Mesenchymal stem cell (in vitro differentiated cells and primary cell): ENCODE measurements at regions not wholly inside any gene's neighbourhood (a gene's known extent, or its start where the extent isn't known, plus 50 kb on each side); places are given as distances from the start of the nearest gene placed in this dataset.

Source experiments
- DNase-seq: peaks from one replicate; pipeline ENCODE4 v3.0.0-alpha.2; 2013
- H2AFZ ChIP-seq: one replicate; pipeline ENCODE4 v1.6.1; 2013; ENCODE audit warnings: low read depth, mild to moderate bottlenecking, control low read depth, inconsistent platforms, low read length, moderate library complexity
- H2AK5ac ChIP-seq: 2 replicates; pipeline ENCODE4 v1.6.1; 2013; ENCODE audit warnings: low read length, moderate library complexity, mild to moderate bottlenecking, inconsistent platforms; ENCODE audit not compliant: severe bottlenecking
- H2BK120ac ChIP-seq: one replicate; pipeline ENCODE4 v1.6.1; 2013; ENCODE audit warnings: low read depth, mild to moderate bottlenecking, inconsistent platforms, low read length, moderate library complexity
- H2BK12ac ChIP-seq, 2 experiments: one replicate each; pipeline ENCODE4 v1.6.1; 2013; ENCODE audit warnings: inconsistent platforms in 2 of 2, low read length in 2 of 2, mild to moderate bottlenecking in 2 of 2, moderate library complexity in 2 of 2, control low read depth in 1 of 2
- H2BK15ac ChIP-seq: one replicate; pipeline ENCODE4 v1.6.1; 2013; ENCODE audit warnings: mild to moderate bottlenecking, low read depth, inconsistent platforms; ENCODE audit not compliant: poor library complexity, severe bottlenecking
- H2BK5ac ChIP-seq: 2 replicates; pipeline ENCODE4 v1.6.1; 2013; ENCODE audit warnings: low read depth, mild to moderate bottlenecking, low read length, control low read depth, inconsistent platforms; ENCODE audit not compliant: poor library complexity, severe bottlenecking
- H3K14ac ChIP-seq, 2 experiments: one replicate each; pipeline ENCODE4 v1.6.1; 2013; ENCODE audit warnings: inconsistent platforms in 2 of 2, low read length in 2 of 2, control low read depth in 1 of 2, mild to moderate bottlenecking in 1 of 2, moderate library complexity in 1 of 2
- H3K18ac ChIP-seq, 2 experiments: one replicate each; pipeline ENCODE4 v1.6.1; 2013; ENCODE audit warnings: inconsistent platforms in 2 of 2, low read length in 2 of 2, control low read depth in 1 of 2, low read depth in 1 of 2, mild to moderate bottlenecking in 1 of 2
- H3K23ac ChIP-seq, 2 experiments: one replicate each; pipeline ENCODE4 v1.6.1; 2013; ENCODE audit warnings: inconsistent platforms in 2 of 2, low read length in 2 of 2, mild to moderate bottlenecking in 2 of 2, moderate library complexity in 2 of 2, control low read depth in 1 of 2
- H3K27ac ChIP-seq: 2 replicates; pipeline ENCODE4 v1.5.1; 2013; ENCODE audit warnings: mild to moderate bottlenecking, moderate library complexity, low read length, control low read depth, inconsistent platforms; ENCODE audit not compliant: poor library complexity, severe bottlenecking
- H3K27me3 ChIP-seq, 2 experiments: 2 replicates each; pipeline versions ENCODE4 v1.6.1 to v1.7.0; 2013; ENCODE audit warnings: low read length in 2 of 2, mild to moderate bottlenecking in 2 of 2, moderate library complexity in 2 of 2, control low read depth in 1 of 2, inconsistent platforms in 1 of 2; ENCODE audit not compliant: control insufficient read depth in 1 of 2, insufficient read depth in 1 of 2
- H3K36me3 ChIP-seq, 2 experiments: 2 replicates each; pipeline versions ENCODE4 v1.6.1 to v1.7.0; 2013; ENCODE audit warnings: low read length in 2 of 2, control low read depth in 1 of 2, inconsistent platforms in 1 of 2, low read depth in 1 of 2, mild to moderate bottlenecking in 1 of 2; ENCODE audit not compliant: insufficient read depth in 2 of 2, control insufficient read depth in 1 of 2
- H3K4ac ChIP-seq, 2 experiments: one replicate each; pipeline ENCODE4 v1.6.1; 2013; ENCODE audit warnings: inconsistent platforms in 2 of 2, low read length in 2 of 2, mild to moderate bottlenecking in 2 of 2, moderate library complexity in 2 of 2, control low read depth in 1 of 2, low read depth in 1 of 2
- H3K4me1 ChIP-seq: 2 replicates; pipeline ENCODE4 v1.6.1; 2013; ENCODE audit warnings: low read depth, low read length, control low read depth; ENCODE audit not compliant: control insufficient read depth, insufficient read depth
- H3K4me2 ChIP-seq: 2 replicates; pipeline ENCODE4 v1.6.1; 2013; ENCODE audit warnings: low read length, mild to moderate bottlenecking, inconsistent platforms; ENCODE audit not compliant: poor library complexity, severe bottlenecking
- H3K4me3 ChIP-seq, 2 experiments: 2 replicates each; pipeline versions ENCODE4 v1.5.1 to v1.7.0; 2013; ENCODE audit warnings: low read length in 2 of 2, mild to moderate bottlenecking in 2 of 2, control low read depth in 1 of 2, low read depth in 1 of 2; ENCODE audit not compliant: insufficient read depth in 1 of 2
- H3K79me1 ChIP-seq: replicated peaks from 2 replicates; pipeline ENCODE4 v1.6.1; 2013; ENCODE audit warnings: mild to moderate bottlenecking, control low read depth, low read length, inconsistent platforms; ENCODE audit not compliant: poor library complexity, severe bottlenecking
- H3K9ac ChIP-seq: 2 replicates; pipeline ENCODE4 v1.7.0; 2013; ENCODE audit warnings: mild to moderate bottlenecking, low read length, moderate library complexity
- H3K9me3 ChIP-seq: 2 replicates; pipeline ENCODE4 v1.7.0; 2013; ENCODE audit warnings: mild to moderate bottlenecking, low read length; ENCODE audit not compliant: control insufficient read depth
- H4K8ac ChIP-seq: one replicate; pipeline ENCODE4 v1.6.1; 2013; ENCODE audit warnings: inconsistent platforms, mild to moderate bottlenecking, low read length, moderate library complexity
- H4K91ac ChIP-seq: one replicate; pipeline ENCODE4 v1.6.1; 2013; ENCODE audit warnings: mild to moderate bottlenecking, low read length, inconsistent platforms
- WGBS: methylation state at CpG from one replicate; pipeline ENCODE4 v1.1.7; 2013; ENCODE audit warnings: mixed read lengths; 5-methylcytosine and 5-hydroxymethylcytosine counted together

GRCh38 chr20:24256307-24256706 lies 213.1 kb upstream of the SYNDIG1 start:
- Histone ChIP-seq H3K4me1 (no peaks in the 10 kb centered on the region), H3K14ac (no peak overlapping the region), H3K4ac (no peak overlapping the region), H3K27me3 (peaks cover 6 to 8% of the 10 kb centered on the region in 2 experiments), H3K27ac (no peak overlapping the region), H4K91ac (no peak overlapping the region), H3K4me3 (no peak overlapping the region), H4K8ac (no peak overlapping the region), H3K9ac (no peak overlapping the region), H3K4me2 (no peak overlapping the region), H2AK5ac (no peak overlapping the region), H3K23ac (no peak overlapping the region), H3K36me3 (no peaks in the 10 kb centered on the region), H3K9me3 (peaks cover 6% of the 10 kb centered on the region), H2BK12ac (no peak overlapping the region), H3K79me1 (no peaks in the 10 kb centered on the region), H2BK15ac (no peak overlapping the region), H2BK5ac (no peak overlapping the region), H2BK120ac (no peak overlapping the region), H3K18ac (no peak overlapping the region), H2AFZ (no peak overlapping the region)
- DNase-seq = no peak
- 89% methylated on average over 9 of the region's 9 CpGs for WGBS

- 94% methylated on average over 2 of the region's 3 CpGs for WGBS
- Histone ChIP-seq H3K9ac (no peak overlapping the region), H3K36me3 (no peaks in the 10 kb centered on the region)
Measured at GRCh38 chr20:24254480-24254879, 214.9 kb upstream of the SYNDIG1 start.

GRCh38 chr20:24253321-24253720 lies 216.1 kb upstream of the SYNDIG1 start:
- no peaks in the 10 kb centered on the region for H3K27me3 ChIP-seq
- no peak overlapping the region for H3K23ac ChIP-seq
- WGBS = 91% methylated on average over 3 of the region's 6 CpGs
- H2BK15ac ChIP-seq = no peak overlapping the region
- H2AFZ ChIP-seq = no peak overlapping the region
- H3K4ac ChIP-seq = no peak overlapping the region
- no peak overlapping the region for H2BK120ac ChIP-seq
- H3K36me3 ChIP-seq = no peaks in the 10 kb centered on the region
- no peak for DNase-seq
- H3K14ac ChIP-seq = no peak overlapping the region
- no peak overlapping the region for H3K4me2 ChIP-seq
- no peaks in the 10 kb centered on the region for H3K4me1 ChIP-seq
- H3K9me3 ChIP-seq = no peaks in the 10 kb centered on the region
- no peak overlapping the region for H3K18ac ChIP-seq
- H3K79me1 ChIP-seq = no peaks in the 10 kb centered on the region
- H2BK12ac ChIP-seq = no peak overlapping the region
- no peak overlapping the region for H2AK5ac ChIP-seq
- no peak overlapping the region for H3K9ac ChIP-seq
- H3K4me3 ChIP-seq = no peak overlapping the region
- H2BK5ac ChIP-seq = no peak overlapping the region
- H4K91ac ChIP-seq = no peak overlapping the region
- H3K27ac ChIP-seq = no peak overlapping the region
- no peak overlapping the region for H4K8ac ChIP-seq

More at GRCh38 chr20:24254480-24254879, 214.9 kb upstream of the SYNDIG1 start:
- no peaks in the 10 kb centered on the region for H3K4me1 ChIP-seq
- H2AK5ac ChIP-seq = no peak overlapping the region
- H2BK120ac ChIP-seq = no peak overlapping the region
- no peak overlapping the region for H2AFZ ChIP-seq
- H2BK12ac ChIP-seq = no peak overlapping the region
- H4K8ac ChIP-seq = no peak overlapping the region
- H3K4ac ChIP-seq = no peak overlapping the region
- H3K79me1 ChIP-seq = no peaks in the 10 kb centered on the region
- no peak overlapping the region for H3K14ac ChIP-seq
- H3K18ac ChIP-seq = no peak overlapping the region
- H4K91ac ChIP-seq = no peak overlapping the region
- no peak overlapping the region for H3K23ac ChIP-seq
- H2BK15ac ChIP-seq = no peak overlapping the region
- H3K27ac ChIP-seq = no peak overlapping the region
- no peaks in the 10 kb centered on the region for H3K9me3 ChIP-seq
- no peak overlapping the region for H3K4me3 ChIP-seq
- no peak for DNase-seq
- H3K27me3 ChIP-seq = no peaks in the 10 kb centered on the region
- H2BK5ac ChIP-seq = no peak overlapping the region
- H3K4me2 ChIP-seq = no peak overlapping the region

GRCh38 chr20:24245094-24245493 lies 224.3 kb upstream of the SYNDIG1 start:
- Histone ChIP-seq H3K4ac (no peak overlapping the region), H3K9ac (no peak overlapping the region), H2BK120ac (no peak overlapping the region), H2AK5ac (no peak overlapping the region), H3K4me1 (no peaks in the 10 kb centered on the region), H2BK12ac (no peak overlapping the region), H3K79me1 (no peaks in the 10 kb centered on the region), H2BK5ac (no peak overlapping the region), H3K18ac (no peak overlapping the region), H3K4me3 (no peak overlapping the region), H2AFZ (no peak overlapping the region), H4K91ac (no peak overlapping the region), H3K23ac (no peak overlapping the region), H3K14ac (no peak overlapping the region), H3K27me3 (peaks cover 3 to 17% of the 10 kb centered on the region in 2 experiments), H4K8ac (no peak overlapping the region), H3K4me2 (no peak overlapping the region), H3K27ac (no peak overlapping the region), H3K9me3 (no peaks in the 10 kb centered on the region), H2BK15ac (no peak overlapping the region), H3K36me3 (no peaks in the 10 kb centered on the region)
- no peak for DNase-seq
- 54% methylated on average over 2 of the region's 2 CpGs for WGBS
